GM18520 (cell line): ENCODE measurements at regions not wholly inside any gene's neighbourhood (a gene's known extent, or its start where the extent isn't known, plus 50 kb on each side); places are given as distances from the start of the nearest gene placed in this dataset.

Experiments used
- ATAC-seq: cut with Tn5 transposase; IDR thresholded peaks from one replicate; pipeline ENCODE4 v1.9.1; 2021; ENCODE audit not compliant: unreplicated experiment

DNA sequence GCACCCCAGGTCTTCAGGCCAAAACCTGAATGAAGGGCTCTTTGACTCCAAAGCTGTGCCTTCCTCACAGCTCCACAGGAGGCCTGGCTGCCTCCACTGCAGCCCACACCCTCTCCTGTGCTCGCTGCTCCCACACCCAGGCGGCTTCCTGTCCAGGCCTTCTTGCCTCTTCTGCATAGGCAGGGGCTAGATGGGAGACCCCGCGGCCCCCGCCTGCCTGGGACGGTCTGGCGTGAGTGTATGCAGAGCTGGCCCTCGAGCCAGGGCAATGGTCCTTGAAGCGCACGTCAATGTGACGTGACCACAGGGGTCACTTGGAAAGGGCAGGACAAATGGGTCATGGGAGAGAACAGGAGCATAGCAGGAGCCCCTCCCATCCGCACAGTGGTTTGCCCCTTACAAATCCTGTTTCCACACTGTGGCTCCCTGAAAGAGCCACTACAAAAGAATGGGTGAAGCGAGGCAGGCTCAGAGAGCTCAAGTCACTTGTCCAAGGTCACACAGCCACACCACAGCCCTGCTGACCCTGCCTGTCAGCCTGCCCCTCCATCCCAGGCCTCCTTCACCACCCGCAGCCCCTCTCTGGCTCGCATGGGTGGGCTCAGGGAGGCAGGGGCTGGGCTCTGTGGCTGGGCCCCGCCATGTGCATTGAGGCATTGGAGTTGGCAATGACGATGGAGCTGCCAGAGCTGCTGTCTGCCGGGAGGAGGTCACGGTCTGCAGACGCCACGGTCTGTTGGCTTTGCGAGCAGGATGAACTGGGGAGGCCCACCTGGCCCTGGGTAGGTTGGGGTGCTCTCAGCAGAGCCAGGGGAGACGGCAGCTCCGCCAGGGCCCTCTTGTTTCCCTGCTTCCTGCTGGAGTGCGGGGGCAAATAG lies 71.2 kb upstream of the WNT11 start:
- ATAC-seq, result no peak

DNA sequence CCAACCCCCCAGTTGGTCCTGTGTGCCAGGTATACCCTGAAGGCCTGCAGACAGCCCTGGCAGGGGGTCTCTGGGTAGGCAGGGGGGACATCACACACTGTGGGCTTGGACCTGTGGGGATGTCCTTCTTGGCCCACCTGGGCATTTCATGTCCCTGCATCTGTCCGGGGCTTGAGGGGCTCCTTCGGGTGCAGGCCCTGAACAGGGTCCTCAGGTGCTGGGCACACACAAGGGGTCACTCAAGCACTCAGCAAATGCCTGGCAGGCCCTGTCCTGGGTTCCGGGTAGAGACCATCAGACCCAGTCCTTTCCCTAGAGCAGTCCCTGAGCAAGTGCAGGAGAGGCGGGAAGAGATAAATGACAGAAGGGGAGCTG lies 70.5 kb upstream of the WNT11 start:
- no peak for ATAC-seq

DNA sequence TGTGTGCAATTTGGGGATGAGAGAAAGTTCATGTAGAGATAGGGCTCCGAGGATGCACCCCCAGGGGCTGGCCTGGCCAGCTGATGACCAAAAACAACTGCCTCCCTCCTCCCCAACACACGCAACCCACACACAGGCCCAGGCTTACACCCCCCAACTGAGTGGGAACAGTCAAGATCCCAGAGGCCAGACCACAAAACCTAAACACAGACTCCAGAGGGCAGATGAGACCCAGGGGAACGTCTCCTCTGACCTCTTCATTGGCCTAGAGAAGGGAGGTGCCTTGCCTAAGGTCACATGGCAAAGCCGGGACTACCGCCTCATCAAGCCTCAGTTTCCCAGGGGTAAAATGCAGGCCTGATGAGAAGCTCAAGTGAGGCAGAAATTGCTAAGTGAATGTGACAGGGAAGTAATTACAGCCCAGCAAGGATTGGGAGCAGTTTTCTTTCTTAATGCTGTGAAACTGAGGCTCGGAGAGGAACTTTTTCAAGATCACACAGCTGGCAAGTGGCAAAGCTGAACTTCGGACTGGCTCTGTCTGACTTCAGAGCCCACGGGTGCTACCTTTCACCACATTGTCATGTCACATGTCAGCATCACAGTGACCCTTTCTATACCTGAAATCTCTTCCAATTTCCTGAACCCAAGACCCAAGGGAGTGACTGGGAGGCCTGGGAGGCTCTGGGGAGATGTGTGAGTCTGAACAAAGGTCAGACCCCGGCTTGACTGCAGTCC lies 69.9 kb upstream of the WNT11 start:
- no peak for ATAC-seq

DNA sequence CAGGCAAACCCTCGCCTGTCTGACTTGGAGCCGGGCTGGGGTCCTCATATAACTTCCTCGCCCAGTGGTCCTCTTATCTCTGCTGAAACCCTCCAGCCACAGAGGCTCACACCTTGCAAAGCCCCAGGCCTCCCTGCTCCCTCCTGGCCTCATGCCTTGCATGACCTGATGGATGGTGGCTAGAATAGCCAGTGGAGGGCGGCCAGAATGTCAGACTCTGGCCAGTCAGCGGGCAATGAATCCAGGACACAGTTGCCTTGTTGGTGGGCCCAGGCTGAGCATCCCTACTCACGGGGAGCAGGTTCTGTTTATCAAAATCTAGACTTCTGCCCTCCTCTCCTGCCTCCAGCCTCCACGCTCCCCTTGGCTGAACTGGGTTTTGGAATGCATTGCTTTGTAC lies 69.1 kb upstream of the WNT11 start:
- no peak for ATAC-seq

DNA sequence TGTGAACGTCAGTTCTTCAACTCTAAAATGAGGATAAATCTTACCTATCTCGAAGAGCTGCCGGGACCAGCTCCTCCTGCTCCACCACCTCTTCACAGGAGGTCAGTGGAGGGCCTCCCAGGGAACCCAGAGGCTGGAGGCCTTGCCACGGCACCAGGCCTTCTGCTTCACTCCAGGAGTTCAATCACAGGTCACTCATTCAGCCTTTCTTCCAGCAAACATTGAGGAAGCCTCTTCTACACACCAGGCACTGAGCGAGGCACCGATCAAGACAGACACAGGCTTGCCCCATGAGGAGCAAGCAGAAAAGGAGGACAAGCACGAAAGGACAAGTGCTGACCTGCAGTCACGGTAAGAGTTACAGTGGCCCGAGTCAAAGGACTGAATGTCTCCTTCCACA lies 64.8 kb upstream of the WNT11 start:
- no peak for ATAC-seq

DNA sequence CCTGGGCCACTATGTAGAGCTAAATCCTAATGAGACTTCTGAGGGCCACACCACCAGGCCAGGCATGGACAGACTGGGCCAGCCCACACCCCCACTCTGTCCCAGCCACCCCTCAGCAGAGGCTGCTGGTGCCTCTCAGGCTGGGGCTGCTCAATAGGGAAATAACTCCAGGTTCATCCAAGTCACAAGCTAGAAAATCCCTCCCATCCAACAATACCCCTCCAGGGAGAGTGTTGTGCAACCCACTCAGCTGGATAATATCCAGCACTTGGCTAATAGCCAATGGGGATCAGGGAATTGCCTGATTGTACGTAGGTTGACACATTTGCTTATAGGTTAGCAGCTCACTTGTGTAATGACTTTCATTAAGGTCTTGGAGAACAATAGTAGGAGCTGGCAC lies 64.1 kb upstream of the WNT11 start:
- no peak for ATAC-seq

DNA sequence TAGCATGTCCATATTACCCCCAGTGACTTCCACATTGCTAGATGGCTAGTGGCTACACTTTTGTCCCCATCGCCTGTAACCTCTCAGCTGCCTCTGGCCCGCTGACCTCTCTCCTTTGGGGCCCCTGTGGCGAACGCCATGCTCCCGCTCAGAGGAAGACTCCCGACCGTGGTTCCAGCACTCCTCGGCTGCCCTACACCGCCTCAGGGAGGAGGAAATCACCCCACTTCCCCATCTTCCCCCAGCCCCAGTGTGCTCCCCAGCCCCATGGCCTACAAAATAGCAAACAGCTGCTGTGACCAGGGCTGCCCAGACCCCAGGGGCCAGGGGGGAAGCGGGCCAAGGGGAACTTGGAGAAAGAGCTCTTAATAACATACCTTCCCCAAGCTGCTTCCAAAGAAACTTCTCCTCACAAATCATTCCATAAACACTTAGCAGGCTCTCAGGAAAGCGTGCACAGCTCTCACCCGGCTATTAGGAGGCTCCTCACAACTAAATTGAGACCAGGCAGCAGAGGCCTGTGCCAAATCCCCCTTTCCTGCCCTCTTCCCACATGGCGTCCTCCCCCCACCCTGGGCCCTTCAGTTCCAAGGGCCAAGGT lies 63.5 kb upstream of the WNT11 start:
- ATAC-seq, result no peak

DNA sequence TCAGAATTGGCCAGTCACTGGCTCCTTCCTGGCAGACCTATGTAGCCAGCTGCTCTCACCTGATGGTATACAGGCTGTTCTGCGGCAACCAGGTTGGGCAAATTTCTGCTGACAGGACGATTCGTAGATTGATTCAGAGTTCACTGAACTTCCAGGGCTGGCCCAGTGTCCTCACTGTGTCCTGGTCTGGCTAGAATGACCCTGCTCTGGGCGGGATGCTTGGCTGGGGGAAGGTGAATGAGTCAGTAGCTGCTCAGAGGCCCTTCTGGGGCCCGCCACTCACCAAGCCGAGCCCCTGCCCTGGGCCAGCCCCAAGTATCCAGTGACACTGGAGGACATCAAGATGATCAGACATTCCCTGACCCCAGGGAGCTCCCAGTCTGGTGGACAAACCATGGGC lies 62.9 kb upstream of the WNT11 start:
- no peak for ATAC-seq

DNA sequence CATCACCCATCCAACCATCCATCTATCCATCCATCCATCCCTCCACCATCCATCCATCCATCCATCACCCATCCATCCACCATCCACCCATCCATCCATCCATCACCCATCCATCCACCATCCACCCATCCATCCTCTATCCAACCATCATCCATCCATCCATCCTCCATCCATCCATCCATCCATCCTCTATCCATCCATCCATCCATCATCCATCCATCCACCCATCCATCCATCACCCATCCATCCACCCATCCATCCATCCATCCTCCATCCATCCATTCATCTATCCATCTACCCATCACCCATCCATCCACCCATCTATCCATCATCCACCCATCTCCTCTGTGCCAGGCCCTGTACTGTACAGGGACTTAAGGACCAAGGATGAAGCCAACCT lies 62.2 kb upstream of the WNT11 start:
- no peak for ATAC-seq

DNA sequence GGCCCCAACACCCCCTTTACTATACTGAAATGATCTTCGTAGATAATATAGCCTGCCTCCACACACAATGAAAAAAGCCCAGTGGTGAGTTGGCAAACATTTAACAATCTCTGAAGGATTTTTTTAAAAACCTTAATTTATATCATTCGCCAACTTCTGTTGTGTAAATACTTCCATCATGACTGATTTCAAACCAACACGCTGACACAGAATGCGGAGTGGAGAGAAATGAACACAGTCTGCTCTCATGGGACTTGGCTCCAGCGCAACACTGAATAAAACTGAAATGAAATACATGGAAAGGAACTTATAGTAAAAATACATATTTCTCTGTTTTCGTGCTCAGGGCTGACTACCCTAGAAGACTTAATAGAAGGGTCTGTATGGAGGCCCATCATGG lies 61.3 kb upstream of the WNT11 start:
- ATAC-seq, result no peak

DNA sequence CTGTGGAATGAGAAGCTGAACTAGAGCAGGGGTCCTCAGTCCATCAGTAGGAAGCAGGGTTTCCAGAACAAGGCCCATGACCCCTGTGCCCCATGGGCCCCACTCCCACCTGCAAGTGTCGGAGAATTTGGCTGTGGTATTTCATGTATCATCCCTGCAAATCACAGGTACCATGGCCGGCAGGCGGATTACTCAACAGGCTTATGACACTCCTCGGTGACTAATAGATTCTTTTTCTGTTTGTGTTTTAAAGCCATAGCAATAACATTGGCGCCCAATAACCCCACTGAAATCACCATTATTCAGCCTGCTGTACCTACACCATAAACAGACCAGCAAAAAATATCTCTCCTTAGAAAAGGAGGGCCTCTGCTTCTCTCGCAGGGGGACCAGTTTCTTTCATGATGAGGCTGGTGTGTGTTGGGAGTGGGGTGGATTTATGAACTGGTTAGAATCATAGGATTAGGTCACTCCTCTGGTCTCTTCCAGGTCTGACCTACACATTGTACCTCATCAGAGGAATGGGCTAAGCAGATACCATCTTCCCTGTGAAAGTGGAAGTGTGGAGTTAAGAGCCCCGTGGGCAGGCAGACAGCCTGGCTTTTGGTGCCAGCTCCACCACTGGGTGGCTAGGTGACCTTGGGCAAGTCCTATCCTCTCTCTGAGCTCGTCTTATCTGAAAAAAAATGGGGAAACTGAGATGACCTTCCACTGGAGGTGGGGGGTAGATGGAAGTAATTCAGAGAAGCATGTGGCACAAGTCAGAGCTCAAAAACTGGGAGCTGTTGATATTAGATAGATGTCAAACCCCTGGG lies 60.2 kb upstream of the WNT11 start:
- ATAC-seq, result no peak

DNA sequence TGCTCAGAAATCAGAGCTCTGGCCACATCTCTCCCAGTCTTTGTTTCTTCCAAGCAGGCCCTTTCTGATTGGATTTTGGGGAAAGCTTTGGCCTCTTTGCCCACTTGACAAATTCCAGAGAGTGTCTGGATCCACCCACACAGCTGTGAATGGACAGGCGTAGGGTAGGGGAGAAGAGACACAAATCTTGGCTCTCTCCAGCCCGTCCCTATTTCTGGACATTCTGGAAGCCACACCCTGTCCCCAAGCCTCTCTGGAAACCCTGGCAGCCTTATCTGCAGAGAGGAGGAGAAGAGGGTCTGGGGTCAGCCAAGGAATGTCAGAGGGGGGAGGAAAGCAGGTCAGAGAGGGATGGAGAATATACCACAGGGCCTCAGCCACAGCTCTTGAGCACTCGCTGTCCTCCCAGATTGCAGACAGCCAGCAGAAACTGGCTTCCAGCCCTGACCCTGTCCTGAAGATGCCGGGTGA lies 59.5 kb upstream of the WNT11 start:
- ATAC-seq, result no peak

DNA sequence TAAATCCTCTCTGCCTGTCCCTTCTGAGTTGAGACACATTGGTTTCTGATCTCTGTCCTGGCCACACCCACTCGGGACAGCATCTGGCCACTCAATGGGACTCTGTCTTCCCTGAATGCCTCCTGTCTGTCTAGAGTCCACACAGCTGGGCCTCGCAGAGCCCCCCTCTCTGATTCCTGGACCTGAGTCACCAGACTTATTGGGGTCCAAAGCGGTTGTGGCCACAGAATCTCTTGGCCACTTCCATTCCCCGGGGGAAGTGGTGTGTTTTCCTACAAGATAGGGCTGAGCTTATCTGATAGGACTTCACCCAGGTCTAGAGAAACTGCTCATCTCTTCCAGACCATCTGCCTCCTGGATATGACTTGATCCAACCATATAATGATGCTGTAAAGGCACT lies 57.4 kb upstream of the WNT11 start:
- no peak for ATAC-seq

DNA sequence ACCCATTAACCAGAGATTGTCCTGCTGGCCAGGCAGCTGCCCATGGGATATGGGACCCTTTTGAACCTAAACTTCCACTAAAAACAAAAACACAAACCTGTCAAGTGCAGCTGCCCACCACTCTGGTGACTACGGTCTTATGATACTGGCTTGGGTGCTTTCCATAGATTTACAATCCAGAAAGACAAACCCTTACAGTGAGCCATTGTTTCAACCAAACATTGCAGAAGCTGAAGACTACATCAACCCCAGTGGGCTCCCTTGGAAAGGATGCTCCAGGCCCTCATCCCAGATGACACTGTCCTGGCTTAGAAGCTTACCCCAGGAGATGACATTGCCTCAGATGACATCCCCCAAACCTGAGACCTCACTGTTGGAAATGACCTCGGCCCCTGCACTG lies 56.9 kb upstream of the WNT11 start:
- ATAC-seq, result no peak

DNA sequence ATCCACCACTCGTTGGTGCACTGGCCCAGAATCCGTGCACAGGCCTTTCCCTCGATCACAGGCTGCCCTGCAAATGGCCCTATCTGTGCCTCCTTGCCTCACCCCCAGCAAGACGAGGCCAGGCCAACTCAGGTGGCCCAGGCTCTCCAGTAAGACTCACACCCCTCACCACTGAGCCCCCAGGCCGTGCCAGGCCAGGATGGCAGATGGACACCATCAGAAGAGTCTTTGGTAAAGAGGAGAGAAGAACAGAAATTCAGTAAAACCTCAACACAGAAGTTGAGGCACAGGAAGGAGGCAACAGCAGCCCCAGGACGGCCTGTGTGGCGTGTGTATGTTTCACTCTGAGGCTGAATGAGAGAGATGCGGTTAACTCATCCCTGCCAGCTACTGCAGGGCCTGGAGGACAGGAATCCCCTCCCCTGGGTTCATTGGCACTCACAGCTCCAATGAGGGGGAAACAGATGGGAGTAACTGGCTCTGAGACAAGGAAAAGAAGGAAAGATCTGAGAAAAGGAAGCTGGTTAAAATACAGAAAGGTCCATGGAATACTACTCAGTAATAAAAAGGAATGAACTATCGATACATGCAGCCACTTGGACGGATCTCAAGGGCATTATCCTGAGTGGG lies 54.1 kb upstream of the WNT11 start:
- no peak for ATAC-seq

DNA sequence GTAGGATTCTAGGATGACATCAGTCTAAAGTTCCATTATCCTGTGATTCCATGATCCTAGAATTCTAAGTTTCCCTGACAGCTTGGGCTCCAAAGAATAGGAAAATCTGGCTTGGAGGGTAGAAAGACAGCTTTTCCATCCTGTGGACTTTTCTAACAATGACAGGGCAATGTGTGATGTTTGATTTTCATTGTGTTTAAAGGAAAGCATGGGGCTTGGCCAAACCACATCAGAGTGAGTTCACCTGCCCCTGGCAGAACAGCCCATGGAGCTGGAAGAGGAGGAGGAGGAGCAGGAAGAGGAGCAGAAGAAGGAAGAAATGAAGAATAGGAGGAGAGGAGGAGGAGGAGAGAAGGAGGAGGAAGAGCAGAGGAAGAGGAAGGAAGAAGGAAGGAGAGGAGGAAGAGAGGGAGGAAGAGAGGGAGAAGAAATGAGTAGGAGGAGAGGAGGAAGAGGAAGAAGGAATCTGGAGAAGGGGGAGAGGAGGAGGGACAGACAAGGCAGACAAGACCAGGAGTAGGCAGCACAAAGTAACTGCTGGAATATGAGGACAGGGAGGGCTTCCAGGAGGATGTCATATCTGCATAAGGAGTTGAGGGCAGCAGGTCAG lies 53.1 kb upstream of the WNT11 start:
- ATAC-seq, result no peak

DNA sequence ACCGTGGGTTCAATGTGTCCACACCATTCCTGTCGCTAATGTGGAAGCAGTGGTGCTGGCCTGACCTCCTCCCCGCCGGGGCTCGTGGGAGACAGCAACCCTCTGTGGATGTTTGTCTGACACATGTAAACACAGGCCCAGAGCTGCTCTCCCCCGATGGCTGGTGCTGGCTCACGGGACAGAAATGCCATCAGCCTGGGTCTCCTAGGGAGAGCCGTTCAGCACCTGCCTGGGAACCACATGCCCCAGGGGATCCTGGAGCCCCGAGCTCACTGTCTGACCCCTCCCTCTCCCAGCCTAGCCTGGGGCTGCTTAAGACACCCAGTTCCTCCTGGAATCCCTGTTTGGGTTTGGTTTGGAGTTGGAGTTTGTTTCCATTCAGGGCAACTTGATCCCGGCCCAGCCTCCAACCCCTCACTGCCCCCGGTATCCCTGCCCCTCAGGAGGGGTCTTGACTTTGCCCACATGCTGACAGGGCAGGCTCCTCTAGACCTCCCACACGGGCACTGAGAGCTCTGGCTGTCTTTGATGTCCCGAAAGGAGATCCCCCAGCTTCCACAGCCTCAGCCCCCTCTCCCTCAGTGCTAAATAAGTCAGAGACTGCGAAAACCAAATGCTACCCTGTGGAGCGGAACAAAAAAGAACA lies 50.9 kb upstream of the WNT11 start:
- no peak for ATAC-seq

DNA sequence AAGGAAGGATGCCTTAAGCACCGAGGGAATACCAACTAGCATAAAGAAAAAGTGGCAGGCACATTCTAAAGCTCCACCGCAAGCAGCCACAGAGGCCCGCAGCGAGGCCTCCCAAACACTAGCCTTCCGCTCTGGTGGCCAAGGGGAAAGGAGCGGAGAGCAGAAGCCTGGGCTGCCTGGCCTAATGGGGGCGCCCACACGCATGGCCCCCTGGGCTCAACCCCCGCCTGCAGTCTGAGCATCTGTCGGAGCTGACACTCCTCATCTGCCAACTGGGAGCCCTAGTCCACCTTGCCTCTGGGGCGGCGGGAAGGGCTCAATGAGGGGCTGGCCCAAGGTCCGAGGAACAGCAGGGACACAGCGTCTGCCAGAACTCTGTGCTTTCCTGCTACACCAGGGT lies 50.1 kb upstream of the WNT11 start:
- no peak for ATAC-seq
